OCI-M1 (cell line): ENCODE measurements at regions not wholly inside any gene's neighbourhood (a gene's known extent, or its start where the extent isn't known, plus 50 kb on each side); places are given as distances from the start of the nearest gene placed in this dataset.

Experiments used
- DNase-seq: peaks from one replicate; lab custom pipeline; 2025; lab: John Stamatoyannopoulos, UW

- no peak for DNase-seq
Observed at GRCh38 chr2:201968476-201968875, 65.2 kb upstream of the FZD7 start.

GRCh38 chr2:201969241-201969937 lies 64.3 kb upstream of the FZD7 start:
- DNase-seq, result no peak

DNA sequence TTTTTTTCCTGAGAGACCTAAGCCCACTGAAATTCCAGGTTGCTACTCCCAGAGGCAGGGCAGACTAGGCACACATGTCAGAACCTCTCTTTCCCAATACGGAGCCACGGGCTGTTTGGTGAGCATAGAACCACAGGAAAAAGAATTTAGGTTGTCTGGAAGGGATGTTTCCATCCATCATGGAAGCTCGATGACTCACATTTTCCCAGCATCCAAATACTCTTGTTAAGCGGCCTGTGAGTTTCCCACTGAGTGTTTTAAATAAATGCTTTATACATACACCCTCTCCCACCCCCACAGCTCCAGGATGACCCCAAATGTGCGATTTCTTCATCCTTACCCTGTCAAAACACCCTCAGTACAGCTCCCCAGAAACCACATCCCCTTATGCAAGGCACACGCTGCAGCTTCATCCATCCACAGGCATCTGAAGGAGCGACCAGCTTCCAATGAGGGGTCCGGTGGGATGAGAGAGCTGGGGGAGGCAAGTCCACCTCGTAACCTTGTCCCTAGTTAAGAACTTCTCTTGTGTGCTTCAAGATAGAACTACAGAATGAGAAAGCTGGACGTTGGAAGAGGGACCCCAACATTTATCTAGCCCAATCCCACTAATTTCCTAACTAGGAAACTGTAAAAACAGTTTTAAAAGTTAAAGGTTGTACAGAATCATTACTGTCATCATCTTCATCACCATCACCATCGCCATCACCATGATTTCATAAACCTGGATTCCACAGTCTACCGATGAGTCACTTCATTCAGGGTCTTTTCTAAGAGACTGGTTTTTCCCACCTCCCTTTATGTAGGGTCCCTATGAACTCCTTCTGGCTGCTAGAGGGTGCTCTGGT lies 63.5 kb upstream of the FZD7 start:
- no peak for DNase-seq

DNA sequence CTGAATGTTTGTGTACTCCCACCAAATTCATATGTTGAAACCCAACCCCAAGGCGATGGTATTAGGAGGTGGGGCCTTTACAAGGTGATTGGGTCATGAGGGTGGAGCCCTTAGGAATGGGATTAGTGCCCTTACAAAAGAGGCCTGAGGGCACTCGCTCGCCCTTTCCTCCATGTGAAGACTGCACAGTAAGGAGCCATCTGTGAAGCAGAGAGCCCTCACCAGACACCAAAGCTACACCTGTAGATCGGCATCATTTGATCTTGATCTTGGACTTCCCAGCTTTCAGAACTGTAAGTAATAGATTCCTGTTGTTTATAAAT lies 62.9 kb upstream of the FZD7 start:
- no peak for DNase-seq

- DNase-seq, result no peak
Observed at GRCh38 chr2:201971531-201972228, 62.0 kb upstream of the FZD7 start.

- DNase-seq, result no peak
Observed at GRCh38 chr2:201972621-201973255, 60.9 kb upstream of the FZD7 start.

DNA sequence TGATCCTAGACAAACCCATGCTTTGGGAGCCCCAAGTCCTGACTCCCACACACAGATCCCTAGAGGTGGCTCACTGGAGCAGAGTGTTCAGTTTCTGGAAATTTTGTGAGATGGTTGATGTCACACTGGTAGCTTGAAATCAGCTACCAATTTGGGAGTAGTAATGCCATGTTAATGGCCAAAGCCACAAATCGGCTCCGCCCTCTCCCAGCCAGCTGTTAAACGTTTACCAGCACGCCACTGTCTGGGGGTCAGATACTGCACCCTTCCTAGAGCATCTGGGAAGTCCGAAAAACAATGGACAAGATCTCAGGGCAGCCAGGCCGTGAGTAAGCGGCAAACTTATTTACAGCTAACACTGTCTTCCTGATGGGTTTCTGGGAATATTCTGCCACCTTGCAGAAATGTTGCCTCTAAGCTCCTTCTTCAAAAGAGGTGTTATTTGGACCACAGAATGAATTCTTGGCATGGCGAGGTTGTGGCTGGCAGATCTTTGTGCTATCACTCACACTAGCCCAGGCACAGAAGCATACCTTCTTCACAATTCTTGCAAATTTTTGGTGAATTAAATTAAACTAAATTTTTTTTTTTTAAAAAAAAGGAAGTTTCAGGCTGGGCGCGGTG lies 60.2 kb upstream of the FZD7 start:
- DNase-seq, result no peak

DNA sequence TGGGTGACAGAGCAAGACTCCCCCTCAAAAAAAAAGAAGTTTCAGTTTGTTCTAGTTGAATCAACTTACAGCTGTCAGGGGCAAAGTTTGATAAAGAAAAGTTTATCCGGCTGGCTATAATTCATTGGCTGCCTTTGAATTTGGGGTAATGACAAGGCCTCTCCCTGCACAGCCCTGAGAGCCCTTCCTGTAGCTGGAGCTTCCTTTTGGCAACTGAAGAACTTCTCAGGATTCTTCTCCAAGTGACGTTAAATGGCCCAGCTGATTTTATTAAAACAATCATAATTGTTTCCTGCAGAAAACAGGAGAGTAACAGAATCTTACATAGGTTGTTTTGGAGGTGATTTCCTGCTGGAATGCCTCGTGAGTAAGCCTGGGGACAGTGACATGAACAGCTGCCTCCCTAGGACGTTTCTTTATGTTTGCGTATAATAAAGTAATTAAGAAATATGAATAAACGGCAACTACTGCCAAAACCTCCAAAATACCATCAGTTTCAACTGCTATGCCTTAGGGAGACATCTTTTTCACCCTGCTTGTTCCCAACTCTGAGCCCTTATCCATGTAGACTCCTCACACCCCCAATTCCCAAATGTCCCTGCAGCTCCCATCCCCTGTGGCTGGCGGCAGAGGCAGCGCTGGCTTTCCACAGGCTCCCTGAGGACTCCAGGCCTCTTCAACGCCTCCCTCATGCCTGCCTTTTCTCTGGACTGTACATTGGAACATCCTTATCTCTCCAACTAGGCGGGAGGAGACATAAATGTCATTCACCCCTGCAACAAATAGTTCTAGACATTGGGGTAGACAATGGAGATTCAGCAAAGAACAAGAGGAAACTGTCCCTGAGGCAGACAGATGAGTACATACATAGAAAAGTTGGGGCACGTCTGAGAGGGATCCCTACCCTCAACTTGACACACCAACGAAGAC lies 59.2 kb upstream of the FZD7 start:
- peak; percentile 16 for DNase-seq

DNA sequence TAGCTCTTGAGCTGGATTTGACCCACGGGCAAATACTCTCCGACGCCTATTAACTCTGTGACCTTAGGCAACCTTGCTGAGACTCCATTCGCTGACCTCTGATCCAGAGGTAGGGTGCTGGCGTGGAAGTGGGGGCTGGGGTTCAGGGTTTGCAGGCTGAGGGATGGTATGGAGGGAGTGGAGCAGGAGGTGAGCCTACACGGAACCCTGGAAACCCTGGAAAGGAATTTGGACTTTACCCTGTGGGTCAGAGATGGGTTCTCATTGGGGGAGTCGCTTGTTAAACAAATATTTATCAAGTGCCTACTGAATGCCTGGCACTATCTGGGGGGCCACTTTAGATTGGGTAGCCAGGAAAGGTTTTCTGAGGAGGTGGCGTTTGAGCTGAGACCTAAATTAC lies 58.2 kb upstream of the FZD7 start:
- DNase-seq, result no peak

DNA sequence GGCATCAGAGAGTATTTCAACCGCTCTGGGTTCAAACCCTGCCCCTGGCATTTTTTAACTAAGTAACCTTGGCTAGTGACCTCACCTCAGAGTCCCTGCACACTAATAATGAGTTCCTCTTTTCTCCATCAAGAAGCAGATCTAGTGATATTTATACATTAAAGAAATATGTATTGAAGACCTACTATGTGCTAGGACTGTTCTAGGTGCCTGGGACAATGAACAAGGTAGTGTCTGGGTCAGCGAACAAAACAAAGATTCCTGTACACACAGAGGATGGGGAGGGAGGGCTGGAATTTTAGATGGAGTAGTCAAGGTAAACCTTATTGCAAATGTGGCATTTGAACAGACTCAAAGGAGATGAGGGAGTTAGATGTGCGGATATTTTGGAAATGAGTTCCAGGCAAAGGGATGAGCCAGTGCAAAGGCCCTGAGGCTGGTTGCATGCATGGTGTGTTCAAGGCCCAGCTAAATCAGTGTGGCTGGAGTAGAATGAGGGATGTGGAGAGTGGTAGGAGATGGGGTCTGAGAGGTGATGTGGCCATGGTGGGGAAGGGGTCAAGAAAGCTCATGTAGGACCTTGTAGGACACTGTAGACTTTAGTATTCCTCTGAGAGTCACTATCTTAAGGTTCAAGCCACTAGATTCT lies 57.6 kb upstream of the FZD7 start:
- DNase-seq, result no peak

- no peak for DNase-seq
Observed at GRCh38 chr2:201977651-201978050, 56.0 kb upstream of the FZD7 start.

GRCh38 chr2:201978333-201978732 lies 55.3 kb upstream of the FZD7 start:
- no peak for DNase-seq

DNA sequence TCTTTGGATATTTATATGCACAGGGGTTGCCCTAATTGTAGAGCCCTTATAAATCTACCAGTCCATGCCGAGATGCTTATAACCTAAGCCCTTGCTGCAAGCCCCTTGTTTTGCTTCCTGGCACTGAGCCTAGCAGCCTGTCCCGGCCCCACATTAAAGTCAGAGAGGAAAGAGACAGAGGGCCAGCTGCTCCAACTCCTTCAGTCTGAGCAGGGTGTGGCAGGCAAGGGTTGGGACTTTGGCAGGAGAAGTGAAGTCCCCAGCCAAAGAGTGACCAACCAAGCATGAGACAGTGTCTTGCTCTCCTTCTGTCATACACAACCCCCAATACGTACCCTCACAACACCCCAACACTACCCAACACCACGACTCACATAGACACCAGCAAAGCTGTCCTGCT lies 54.7 kb upstream of the FZD7 start:
- no peak for DNase-seq

DNA sequence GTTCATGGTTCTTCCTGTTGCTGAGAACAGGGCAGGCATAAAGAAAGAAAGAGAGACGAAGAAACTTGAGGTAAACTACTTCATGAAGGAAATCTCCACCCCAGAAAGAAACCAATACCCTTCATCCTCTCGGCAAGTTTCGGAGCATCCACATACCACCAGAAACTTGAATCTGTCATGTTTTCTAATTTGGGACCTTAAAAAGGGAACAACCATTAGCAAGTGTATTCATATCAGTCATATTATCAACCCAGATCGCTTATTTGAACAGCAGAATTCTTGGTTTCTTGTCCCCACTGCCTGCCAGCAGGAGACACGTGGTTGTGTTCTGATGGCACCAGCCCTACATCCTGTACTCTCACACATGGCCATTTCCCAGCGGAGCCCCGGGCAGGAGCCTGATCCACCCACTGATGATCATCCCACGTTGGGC lies 53.2 kb upstream of the FZD7 start:
- DNase-seq, result no peak

- no peak for DNase-seq
Observed at GRCh38 chr2:201980946-201981345, 52.7 kb upstream of the FZD7 start.

GRCh38 chr2:201983174-201983573 lies 50.5 kb upstream of the FZD7 start:
- no peak for DNase-seq

DNA sequence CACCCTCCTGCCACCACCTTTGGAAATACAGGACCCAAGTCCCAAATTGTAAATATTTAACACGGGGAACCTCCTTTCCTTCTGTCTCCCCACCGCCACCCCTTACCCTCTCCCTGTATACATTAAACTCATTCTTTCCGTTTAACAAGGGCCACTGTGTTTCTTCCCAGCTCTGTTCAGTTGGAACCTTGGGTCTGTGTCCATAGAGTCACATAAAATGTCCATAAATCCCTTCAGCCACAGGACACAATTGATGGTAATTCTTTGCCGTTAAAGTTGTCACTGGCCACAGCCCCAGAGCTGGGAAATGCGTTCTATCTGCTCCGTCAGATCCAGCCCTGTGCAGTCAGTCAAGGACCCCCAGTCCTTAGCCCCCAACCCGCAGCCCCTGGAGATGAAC lies 49.9 kb upstream of the FZD7 start:
- no peak for DNase-seq
